Peyer's patch (tissue), 4 donors: ENCODE measurements at regions not wholly inside any gene's neighbourhood (a gene's known extent, or its start where the extent isn't known, plus 50 kb on each side); places are given as distances from the start of the nearest gene placed in this dataset.

ENCODE experiments used
- CTCF ChIP-seq, 6 experiments: fragments of 450-650 bp in 4 of 6; fragments of 200-600 bp in 2 of 6; sonication (generic) in 1 of 6; IDR thresholded peaks; one replicate each; pipeline ENCODE4 v1.5.1; 2017 to 2019; ENCODE audit warnings: antibody characterized with exemption in 6 of 6, mild to moderate bottlenecking in 3 of 6, moderate library complexity in 1 of 6
- POLR2A ChIP-seq, 2 donors: fragments of 450-650 bp; IDR thresholded peaks; one replicate each; pipeline ENCODE4 v1.5.1; 2017; ENCODE audit warnings: antibody characterized with exemption in 2 of 2, mild to moderate bottlenecking in 2 of 2, moderate library complexity in 2 of 2

- TF ChIP-seq CTCF (IDR thresholded peaks at IDR 0.05) (no peak), POLR2A (IDR thresholded peaks at IDR 0.05) (no peak)
Observed at GRCh38 chr3:27044931-27045481, 324.2 kb downstream of the NEK10 start.
